ENCODE measurements at regions not wholly inside any gene's neighbourhood (a gene's known extent, or its start where the extent isn't known, plus 50 kb on each side); places are given as distances from the start of the nearest gene placed in this dataset.

GRCh38 chr21:15204970-15205286, 140.1 kb upstream of the NRIP1 start:
- no peak for TF ChIP-seq CTCF (IDR thresholded peaks at IDR 0.05; ENCODE audit: unreplicated experiment)
- no peaks in the 10 kb centered on the region for H3K27me3 Mint-ChIP-seq (ENCODE audit: unreplicated experiment)
- H3K27ac Mint-ChIP-seq (ENCODE audit: unreplicated experiment), result no peak overlapping the region
- DNase-seq (ENCODE audit: low spot score), result no peak
- H3K4me3 Mint-ChIP-seq (ENCODE audit: unreplicated experiment), result no peak overlapping the region
- H3K9me3 Mint-ChIP-seq (ENCODE audit: unreplicated experiment), result no peaks in the 10 kb centered on the region
- H3K36me3 Mint-ChIP-seq (ENCODE audit: low read depth, unreplicated experiment), result no peaks in the 10 kb centered on the region
- H3K4me1 Mint-ChIP-seq (ENCODE audit: unreplicated experiment), result no peaks in the 10 kb centered on the region

- TF ChIP-seq CTCF (IDR thresholded peaks at IDR 0.05; ENCODE audit: unreplicated experiment), result no peak
- Mint-ChIP-seq H3K36me3 (ENCODE audit: low read depth, unreplicated experiment) (no peaks in the 10 kb centered on the region), H3K4me3 (ENCODE audit: unreplicated experiment) (no peak overlapping the region), H3K27me3 (ENCODE audit: unreplicated experiment) (no peaks in the 10 kb centered on the region), H3K9me3 (ENCODE audit: unreplicated experiment) (no peaks in the 10 kb centered on the region), H3K27ac (ENCODE audit: unreplicated experiment) (no peak overlapping the region), H3K4me1 (ENCODE audit: unreplicated experiment) (peaks cover 10% of the 10 kb centered on the region)
- DNase-seq (ENCODE audit: low spot score), result no peak
These were observed 141.7 kb upstream of the NRIP1 start for GRCh38 chr21:15206514-15206913.

GRCh38 chr21:15207231-15207630, 142.4 kb upstream of the NRIP1 start:
- Mint-ChIP-seq H3K4me1 (ENCODE audit: unreplicated experiment) (peaks cover 15% of the 10 kb centered on the region), H3K27ac (ENCODE audit: unreplicated experiment) (no peak overlapping the region), H3K4me3 (ENCODE audit: unreplicated experiment) (no peak overlapping the region), H3K27me3 (ENCODE audit: unreplicated experiment) (no peaks in the 10 kb centered on the region), H3K36me3 (ENCODE audit: low read depth, unreplicated experiment) (no peaks in the 10 kb centered on the region), H3K9me3 (ENCODE audit: unreplicated experiment) (no peaks in the 10 kb centered on the region)
- DNase-seq (ENCODE audit: low spot score), result no peak
- no peak for TF ChIP-seq CTCF (IDR thresholded peaks at IDR 0.05; ENCODE audit: unreplicated experiment)

GRCh38 chr21:15207635-15208370, 143.0 kb upstream of the NRIP1 start:
- no peak for DNase-seq (ENCODE audit: low spot score)
- Mint-ChIP-seq H3K4me1 (ENCODE audit: unreplicated experiment) (peaks cover 15% of the 10 kb centered on the region), H3K36me3 (ENCODE audit: low read depth, unreplicated experiment) (no peaks in the 10 kb centered on the region), H3K4me3 (ENCODE audit: unreplicated experiment) (no peak overlapping the region), H3K27ac (ENCODE audit: unreplicated experiment) (no peak overlapping the region), H3K9me3 (ENCODE audit: unreplicated experiment) (no peaks in the 10 kb centered on the region), H3K27me3 (ENCODE audit: unreplicated experiment) (no peaks in the 10 kb centered on the region)
- TF ChIP-seq CTCF (IDR thresholded peaks at IDR 0.05; ENCODE audit: unreplicated experiment), result no peak

- Mint-ChIP-seq H3K9me3 (ENCODE audit: unreplicated experiment) (no peaks in the 10 kb centered on the region), H3K27ac (ENCODE audit: unreplicated experiment) (no peak overlapping the region), H3K4me3 (ENCODE audit: unreplicated experiment) (no peak overlapping the region), H3K27me3 (ENCODE audit: unreplicated experiment) (no peaks in the 10 kb centered on the region), H3K4me1 (ENCODE audit: unreplicated experiment) (peaks cover 15% of the 10 kb centered on the region), H3K36me3 (ENCODE audit: low read depth, unreplicated experiment) (no peaks in the 10 kb centered on the region)
- DNase-seq (ENCODE audit: low spot score), result no peak
- TF ChIP-seq CTCF (IDR thresholded peaks at IDR 0.05; ENCODE audit: unreplicated experiment), result no peak
These were observed 144.0 kb upstream of the NRIP1 start for GRCh38 chr21:15208786-15209185.

Data from endothelial cell (in vitro differentiated cells).